NCI-H446 (cell line): ENCODE measurements at regions not wholly inside any gene's neighbourhood (a gene's known extent, or its start where the extent isn't known, plus 50 kb on each side); places are given as distances from the start of the nearest gene placed in this dataset.
"Not testable (repeated sequence)": the region's sequence is repeated elsewhere in the genome, so short reads cannot be mapped to it uniquely, and the experiment has no call there.

Experiments
- DNase-seq, 2 experiments: peaks; one replicate each; lab custom pipeline; 2025; lab: John Stamatoyannopoulos, UW

GRCh38 chr4:11130195-11130970 is 298.3 kb downstream of the HS3ST1 start:
- no peak for DNase-seq

GRCh38 chr4:11120435-11120834 is 308.3 kb downstream of the HS3ST1 start:
- DNase-seq, result no peak

GRCh38 chr4:11119474-11119873 is 309.2 kb downstream of the HS3ST1 start:
- no peak for DNase-seq

- no peak for DNase-seq
Measured at GRCh38 chr4:11118513-11118912, 310.2 kb downstream of the HS3ST1 start.

GRCh38 chr4:11116940-11117339 is 311.8 kb downstream of the HS3ST1 start:
- no peak for DNase-seq

- DNase-seq, result no peak
Measured at GRCh38 chr4:11111876-11112275, 316.8 kb downstream of the HS3ST1 start.

GRCh38 chr4:11111370-11111769 is 317.3 kb downstream of the HS3ST1 start:
- DNase-seq, result no peak

GRCh38 chr4:11106759-11107158 is 321.9 kb downstream of the HS3ST1 start:
- DNase-seq, result no peak

GRCh38 chr4:11106190-11106589 is 322.5 kb downstream of the HS3ST1 start:
- DNase-seq, result no peak

GRCh38 chr4:11105715-11106114 is 323.0 kb downstream of the HS3ST1 start:
- no peak for DNase-seq

- no peak for DNase-seq
Measured at GRCh38 chr4:11098461-11098860, 330.2 kb downstream of the HS3ST1 start.

- DNase-seq, result no peak
Measured at GRCh38 chr4:11097725-11098124, 331.0 kb downstream of the HS3ST1 start.

- DNase-seq, result no peak
Measured at GRCh38 chr4:11081006-11081405, 347.7 kb downstream of the HS3ST1 start.

- DNase-seq, result no peak
Measured at GRCh38 chr4:11079171-11079570, 349.5 kb downstream of the HS3ST1 start.

- DNase-seq, result no peak
Measured at GRCh38 chr4:11074581-11075241, 354.0 kb downstream of the HS3ST1 start.

GRCh38 chr4:11073621-11074051 is 355.1 kb downstream of the HS3ST1 start:
- DNase-seq, result peak; percentile 70 to 94

- no peak for DNase-seq
Measured at GRCh38 chr4:11072999-11073398, 355.7 kb downstream of the HS3ST1 start.

- no peak for DNase-seq
Measured at GRCh38 chr4:11072463-11072862, 356.2 kb downstream of the HS3ST1 start.

- DNase-seq, result no peak
Measured at GRCh38 chr4:11070813-11071212, 357.9 kb downstream of the HS3ST1 start.

GRCh38 chr4:11069581-11070211 is 359.0 kb downstream of the HS3ST1 start:
- no peak for DNase-seq

- DNase-seq, result no peak
Measured at GRCh38 chr4:11069083-11069482, 359.6 kb downstream of the HS3ST1 start.

GRCh38 chr4:11066584-11066983 is 362.1 kb downstream of the HS3ST1 start:
- not testable (repeated sequence) for DNase-seq

GRCh38 chr4:11060637-11061036 is 368.1 kb downstream of the HS3ST1 start:
- DNase-seq, result not testable (repeated sequence)
